Neural cell (in vitro differentiated cells): ENCODE measurements at regions not wholly inside any gene's neighbourhood (a gene's known extent, or its start where the extent isn't known, plus 50 kb on each side); places are given as distances from the start of the nearest gene placed in this dataset.

Experiments used
- EP300 ChIP-seq: fragments of 450-650 bp; conservative IDR thresholded peaks from 2 replicates; pipeline ENCODE4 v1.6.1; 2014; ENCODE audit warnings: antibody characterized with exemption, mild to moderate bottlenecking, moderate library complexity; ENCODE audit not compliant: poor library complexity, severe bottlenecking
- EZH2 ChIP-seq: fragments of 200-600, 300-800 bp; shearing (Covaris generic), sonication (generic); IDR thresholded peaks from 2 replicates; pipeline ENCODE4 v1.6.1; 2014; ENCODE audit warnings: antibody characterized with exemption, low read length, borderline replicate concordance, mild to moderate bottlenecking; ENCODE audit not compliant: insufficient read depth, poor library complexity, severe bottlenecking
- POLR2AphosphoS5 ChIP-seq: IDR thresholded peaks from 2 replicates; pipeline ENCODE4 v1.6.1; 2012
- RAD21 ChIP-seq: fragments of 450-650 bp; conservative IDR thresholded peaks from 2 replicates; pipeline ENCODE4 v1.6.1; 2014; ENCODE audit warnings: antibody characterized with exemption, mild to moderate bottlenecking, moderate library complexity
- SMC3 ChIP-seq: fragments of 450-650 bp; conservative IDR thresholded peaks from 2 replicates; pipeline ENCODE4 v1.6.1; 2014; ENCODE audit warnings: antibody characterized with exemption, mild to moderate bottlenecking, moderate library complexity; ENCODE audit not compliant: poor library complexity
- TF ChIP-seq, protein P1 (sequence below): fragments of 450-650 bp; IDR thresholded peaks from 2 replicates; pipeline ENCODE4 v1.5.1; 2014; ENCODE audit warnings: antibody characterized with exemption, mild to moderate bottlenecking, moderate library complexity; ENCODE audit not compliant: poor library complexity, severe bottlenecking

DNA sequence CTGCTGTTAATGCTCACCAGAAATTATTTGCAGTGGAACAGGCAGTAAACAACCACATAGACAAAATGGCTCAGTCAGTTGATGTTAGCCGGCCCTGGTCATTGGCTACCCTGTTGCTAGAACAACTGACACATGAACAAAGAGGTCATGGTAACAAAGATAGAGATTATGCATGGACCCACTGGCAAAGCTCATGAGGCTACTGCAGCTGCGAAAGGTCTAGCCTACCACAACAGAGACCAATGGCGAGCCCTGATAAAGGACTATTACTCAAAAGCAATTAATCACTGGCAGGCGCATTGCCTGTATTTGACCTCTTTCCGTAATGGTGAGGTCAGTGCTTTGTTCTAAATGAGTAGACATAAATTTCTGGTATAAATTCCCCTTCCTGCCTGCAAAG, 474.2 kb downstream of the DSC3 start:
- TF ChIP-seq EP300 (no peak), POLR2AphosphoS5 (no peak), EZH2 (no peak), RAD21 (no peak), SMC3 (no peak)
- TF ChIP-seq, protein P1, sequence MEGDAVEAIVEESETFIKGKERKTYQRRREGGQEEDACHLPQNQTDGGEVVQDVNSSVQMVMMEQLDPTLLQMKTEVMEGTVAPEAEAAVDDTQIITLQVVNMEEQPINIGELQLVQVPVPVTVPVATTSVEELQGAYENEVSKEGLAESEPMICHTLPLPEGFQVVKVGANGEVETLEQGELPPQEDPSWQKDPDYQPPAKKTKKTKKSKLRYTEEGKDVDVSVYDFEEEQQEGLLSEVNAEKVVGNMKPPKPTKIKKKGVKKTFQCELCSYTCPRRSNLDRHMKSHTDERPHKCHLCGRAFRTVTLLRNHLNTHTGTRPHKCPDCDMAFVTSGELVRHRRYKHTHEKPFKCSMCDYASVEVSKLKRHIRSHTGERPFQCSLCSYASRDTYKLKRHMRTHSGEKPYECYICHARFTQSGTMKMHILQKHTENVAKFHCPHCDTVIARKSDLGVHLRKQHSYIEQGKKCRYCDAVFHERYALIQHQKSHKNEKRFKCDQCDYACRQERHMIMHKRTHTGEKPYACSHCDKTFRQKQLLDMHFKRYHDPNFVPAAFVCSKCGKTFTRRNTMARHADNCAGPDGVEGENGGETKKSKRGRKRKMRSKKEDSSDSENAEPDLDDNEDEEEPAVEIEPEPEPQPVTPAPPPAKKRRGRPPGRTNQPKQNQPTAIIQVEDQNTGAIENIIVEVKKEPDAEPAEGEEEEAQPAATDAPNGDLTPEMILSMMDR = no peak
